C4-2B (cell line): ENCODE measurements at regions not wholly inside any gene's neighbourhood (a gene's known extent, or its start where the extent isn't known, plus 50 kb on each side); places are given as distances from the start of the nearest gene placed in this dataset.
"Not testable (repeated sequence)": the region's sequence is repeated elsewhere in the genome, so short reads cannot be mapped to it uniquely, and the experiment has no call there.

Experiments used
- H3K27ac ChIP-seq: fragments of 450-650 bp; 2 replicates; pipeline ENCODE4 v1.5.1; 2017
- ZFX ChIP-seq: fragments of 450-650 bp; IDR thresholded peaks from 2 replicates; pipeline ENCODE4 v1.6.1; 2017
- TF ChIP-seq, protein P1 (sequence below): fragments of 450-650 bp; conservative IDR thresholded peaks from 2 replicates; pipeline ENCODE4 v1.5.1; 2017; ENCODE audit warnings: mild to moderate bottlenecking

DNA sequence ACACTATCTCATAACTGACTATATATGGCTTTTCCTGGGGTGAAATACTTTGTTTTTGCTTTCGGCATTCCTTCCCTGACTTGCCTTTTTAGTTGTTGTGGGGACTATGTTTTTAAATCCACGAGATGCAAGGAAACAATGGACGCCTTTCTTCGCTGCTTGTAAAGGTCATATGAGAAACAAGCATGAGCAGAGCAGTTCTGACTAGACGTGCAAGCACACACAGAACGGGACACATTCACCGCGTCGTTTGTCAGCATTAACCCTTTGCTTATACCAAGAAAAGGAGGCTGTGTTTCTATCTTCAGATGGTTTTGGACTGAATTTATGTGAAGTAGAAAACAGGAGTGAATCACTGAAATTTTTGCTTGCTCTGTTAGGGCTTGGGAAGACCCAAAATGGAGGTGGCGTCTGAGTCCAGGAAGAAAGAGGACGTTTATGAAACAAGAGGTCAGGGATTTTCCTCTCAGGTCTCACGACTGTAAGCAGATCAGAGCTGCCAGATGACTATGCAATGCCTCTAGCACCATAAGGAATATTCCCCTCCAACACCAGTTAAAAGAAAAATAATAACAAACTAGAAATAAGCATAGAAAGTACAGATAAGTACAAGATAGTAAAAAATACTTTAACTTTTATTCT is 358.9 kb downstream of the DLEU7 start:
- H3K27ac ChIP-seq = no peak overlapping the region

DNA sequence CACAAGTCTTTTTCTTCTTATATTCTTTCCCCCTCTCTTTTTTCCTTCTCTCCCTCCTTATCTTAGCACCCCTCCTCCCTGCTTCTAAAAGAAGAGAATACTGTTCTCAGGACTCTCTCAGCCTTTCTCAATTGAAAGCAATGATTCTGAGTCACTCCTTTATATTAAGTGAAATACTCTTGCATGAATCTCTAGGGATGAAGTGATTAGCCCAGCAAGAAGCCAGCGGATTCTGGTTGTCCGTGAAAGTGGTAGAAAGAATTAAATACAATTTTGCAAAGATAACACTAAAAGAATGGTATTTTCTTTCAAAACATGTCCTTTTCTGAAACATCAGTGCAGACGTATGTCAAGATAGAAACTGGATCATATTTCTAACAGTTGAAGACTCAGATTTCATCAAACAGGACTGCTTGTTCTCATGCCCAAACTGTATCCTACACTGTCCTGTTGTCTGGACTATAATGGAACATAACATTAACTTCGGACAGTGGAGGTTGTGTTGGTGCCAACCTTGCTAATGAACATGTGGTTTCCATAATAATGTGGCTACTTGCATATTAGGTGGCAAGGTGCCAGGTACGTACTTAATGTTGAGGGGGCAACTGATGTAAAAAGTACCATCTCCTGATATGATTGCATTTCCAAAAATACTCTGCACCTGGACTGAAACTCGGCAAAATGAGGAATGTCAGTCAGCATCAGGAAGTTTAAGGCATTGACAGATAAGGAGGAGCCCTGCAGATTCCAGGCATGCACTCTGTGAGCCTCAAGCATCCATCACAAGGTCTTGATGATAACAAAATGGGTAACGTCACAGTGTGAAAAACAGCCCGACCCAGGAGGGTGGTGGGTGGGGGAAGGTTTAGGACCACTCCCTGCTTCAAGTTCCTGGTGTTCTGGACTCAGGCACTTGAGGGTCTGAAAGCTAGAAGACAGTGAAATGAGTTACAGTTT is 357.2 kb downstream of the DLEU7 start:
- no peak overlapping the region for H3K27ac ChIP-seq
- TF ChIP-seq ZFX = no peak
- TF ChIP-seq, protein P1, sequence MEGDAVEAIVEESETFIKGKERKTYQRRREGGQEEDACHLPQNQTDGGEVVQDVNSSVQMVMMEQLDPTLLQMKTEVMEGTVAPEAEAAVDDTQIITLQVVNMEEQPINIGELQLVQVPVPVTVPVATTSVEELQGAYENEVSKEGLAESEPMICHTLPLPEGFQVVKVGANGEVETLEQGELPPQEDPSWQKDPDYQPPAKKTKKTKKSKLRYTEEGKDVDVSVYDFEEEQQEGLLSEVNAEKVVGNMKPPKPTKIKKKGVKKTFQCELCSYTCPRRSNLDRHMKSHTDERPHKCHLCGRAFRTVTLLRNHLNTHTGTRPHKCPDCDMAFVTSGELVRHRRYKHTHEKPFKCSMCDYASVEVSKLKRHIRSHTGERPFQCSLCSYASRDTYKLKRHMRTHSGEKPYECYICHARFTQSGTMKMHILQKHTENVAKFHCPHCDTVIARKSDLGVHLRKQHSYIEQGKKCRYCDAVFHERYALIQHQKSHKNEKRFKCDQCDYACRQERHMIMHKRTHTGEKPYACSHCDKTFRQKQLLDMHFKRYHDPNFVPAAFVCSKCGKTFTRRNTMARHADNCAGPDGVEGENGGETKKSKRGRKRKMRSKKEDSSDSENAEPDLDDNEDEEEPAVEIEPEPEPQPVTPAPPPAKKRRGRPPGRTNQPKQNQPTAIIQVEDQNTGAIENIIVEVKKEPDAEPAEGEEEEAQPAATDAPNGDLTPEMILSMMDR = no peak

More for the DNA sequence above, 358.9 kb downstream of the DLEU7 start:
- no peak for TF ChIP-seq ZFX
- TF ChIP-seq, protein P1 = no peak

DNA sequence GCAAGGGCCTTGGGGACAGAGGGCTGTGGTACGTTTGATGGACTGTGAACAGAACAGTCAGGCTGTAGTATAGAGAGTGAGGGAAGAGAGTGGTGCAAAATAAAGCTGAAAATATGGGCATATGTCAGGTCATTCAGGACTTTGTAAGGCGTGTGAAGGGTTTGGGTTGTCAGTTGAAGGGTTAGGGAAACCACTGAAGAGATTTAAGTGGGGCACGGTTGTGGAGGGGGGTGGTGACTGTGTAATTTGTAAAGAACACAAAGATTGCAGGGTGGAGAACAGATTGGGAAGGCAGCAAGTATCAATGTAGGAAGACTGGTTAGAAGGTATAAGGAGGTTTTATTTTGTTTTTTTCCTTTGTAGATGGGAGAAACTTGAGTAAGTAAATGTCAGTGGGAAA is 349.8 kb downstream of the DLEU7 start:
- no peak for TF ChIP-seq ZFX
- H3K27ac ChIP-seq = no peak overlapping the region

DNA sequence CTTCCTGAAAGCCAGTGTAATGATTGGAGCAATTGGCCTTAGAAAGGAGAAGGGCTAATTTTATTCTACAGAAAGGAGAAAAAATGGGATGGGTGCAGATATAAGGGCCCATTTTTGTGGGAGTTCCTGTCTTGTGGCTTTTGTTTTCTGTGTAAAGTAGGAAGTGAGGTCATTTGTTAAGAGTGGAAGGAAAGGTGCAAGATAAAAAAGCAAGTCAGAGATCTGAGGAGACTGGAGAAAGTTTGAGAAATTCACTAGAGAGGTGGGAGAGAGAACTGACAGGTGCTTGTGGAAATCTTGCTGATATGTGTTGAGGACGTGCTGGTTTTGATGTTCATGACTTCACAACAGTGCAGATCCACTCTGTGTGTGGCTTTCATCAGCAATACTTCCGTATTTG is 349.4 kb downstream of the DLEU7 start:
- TF ChIP-seq, protein P1 = no peak
- no peak for TF ChIP-seq ZFX
- H3K27ac ChIP-seq = no peak overlapping the region

DNA sequence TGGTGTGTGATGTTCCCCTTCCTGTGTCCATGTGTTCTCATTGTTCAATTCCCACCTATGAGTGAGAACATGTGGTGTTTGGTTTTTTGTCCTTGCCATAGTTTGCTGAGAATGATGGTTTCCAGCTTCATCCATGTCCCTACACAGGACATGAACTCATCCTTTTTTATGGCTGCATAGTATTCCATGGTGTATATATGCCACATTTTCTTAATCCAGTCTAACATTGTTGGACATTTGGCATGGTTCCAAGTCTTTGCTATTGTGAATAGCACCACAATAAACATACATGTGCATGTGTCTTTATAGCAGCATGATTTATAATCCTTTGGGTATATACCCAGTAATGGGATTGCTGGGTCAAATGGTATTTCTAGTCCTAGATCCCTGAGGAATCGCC is 340.3 kb downstream of the DLEU7 start:
- not testable (repeated sequence) for H3K27ac ChIP-seq

DNA sequence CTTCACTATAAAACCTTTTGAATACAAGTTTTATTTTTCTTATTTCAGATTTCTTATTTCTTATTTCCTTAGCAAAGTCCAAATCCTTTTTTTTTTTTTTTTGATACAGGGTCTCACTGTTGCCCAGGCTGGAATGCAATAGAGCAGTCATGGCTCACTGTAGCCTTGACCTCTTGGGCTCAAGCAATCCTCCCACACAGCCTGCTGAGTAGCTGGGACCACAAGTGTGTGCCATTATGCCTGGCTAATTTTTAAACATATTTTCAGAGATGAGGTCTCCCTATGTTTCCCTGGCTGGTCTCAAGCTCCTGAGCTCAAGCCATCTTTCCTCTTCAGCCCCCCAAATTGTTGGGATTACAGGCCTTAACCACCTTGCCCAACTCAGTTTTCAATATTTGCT is 334.3 kb downstream of the DLEU7 start:
- TF ChIP-seq, protein P1 = no peak
- TF ChIP-seq ZFX = no peak
- no peak overlapping the region for H3K27ac ChIP-seq

DNA sequence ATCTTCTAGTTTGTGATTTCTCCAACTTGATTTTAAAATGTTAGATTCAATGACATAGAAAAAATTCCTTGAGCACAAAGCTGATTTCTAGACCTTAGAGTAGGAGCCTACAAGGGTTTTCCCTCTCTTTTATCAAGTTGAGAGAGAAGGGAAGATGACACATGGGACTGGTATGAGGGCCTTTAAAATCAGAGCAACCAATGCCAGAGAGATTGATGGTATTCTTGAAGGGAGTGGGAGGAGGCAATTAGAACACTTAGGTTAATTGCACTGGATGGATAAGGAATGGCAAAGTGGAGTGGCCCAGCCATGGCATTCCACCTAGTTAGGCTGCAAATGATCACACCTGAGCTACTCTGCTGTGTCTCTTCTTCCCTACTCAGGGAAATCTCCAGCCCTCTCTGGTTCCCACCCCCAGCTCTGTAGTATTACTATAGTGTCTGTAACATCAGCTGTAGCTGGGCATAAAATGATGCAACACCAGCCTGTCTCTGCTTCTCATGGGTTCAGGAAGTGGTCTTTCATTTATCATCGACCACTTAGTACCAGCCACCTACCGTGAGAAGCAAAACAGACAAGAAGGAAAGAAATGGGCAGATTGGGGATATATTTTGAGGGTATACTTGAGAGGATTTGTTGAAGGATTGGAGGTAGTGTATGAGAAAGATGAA is 333.6 kb downstream of the DLEU7 start:
- TF ChIP-seq, protein P1 = no peak
- no peak for TF ChIP-seq ZFX
- H3K27ac ChIP-seq = no peak overlapping the region

DNA sequence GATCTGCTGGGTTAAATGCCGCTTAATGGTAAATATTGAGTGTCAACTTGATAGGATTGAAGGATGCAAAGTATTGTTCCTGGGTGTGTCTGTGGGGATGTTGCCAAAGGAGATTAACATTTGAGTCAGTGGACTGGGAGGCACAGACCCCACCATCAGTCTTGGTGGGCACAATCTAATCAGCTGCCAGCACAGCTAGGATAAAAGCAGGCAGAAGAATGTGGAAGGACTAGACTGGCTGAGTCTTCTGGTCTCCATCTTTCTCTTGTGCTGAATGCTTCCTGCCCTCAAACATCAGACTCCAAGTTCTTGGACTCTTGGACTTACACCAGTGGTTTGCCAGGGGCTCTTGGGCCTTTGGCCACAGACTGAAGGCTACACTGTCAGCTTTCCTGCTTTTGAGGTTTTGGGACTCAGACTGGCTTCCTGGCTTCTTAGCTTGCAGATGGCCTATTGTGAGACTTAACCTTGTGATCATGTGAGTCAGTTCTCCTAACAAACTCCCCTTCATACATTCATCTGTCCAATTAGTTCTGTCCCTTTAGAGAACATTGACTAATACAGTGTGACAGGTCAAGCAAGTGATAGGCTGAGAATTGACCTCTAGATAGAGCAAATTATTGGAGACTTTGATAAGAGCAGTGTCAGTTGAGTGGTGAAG is 332.5 kb downstream of the DLEU7 start:
- H3K27ac ChIP-seq = not testable (repeated sequence)
